Astrocyte (in vitro differentiated cells and primary cell): ENCODE measurements at regions not wholly inside any gene's neighbourhood (a gene's known extent, or its start where the extent isn't known, plus 50 kb on each side); places are given as distances from the start of the nearest gene placed in this dataset.

ENCODE experiments used
- EZH2 ChIP-seq: IDR thresholded peaks from 2 replicates; pipeline ENCODE4 v1.6.1; 2012; ENCODE audit warnings: mild to moderate bottlenecking, low read length, inconsistent platforms; ENCODE audit not compliant: insufficient read depth
- TF ChIP-seq, protein P1 (sequence below): IDR thresholded peaks from 2 replicates; pipeline ENCODE4 v1.5.1; 2011; ENCODE audit warnings: low read depth, mild to moderate bottlenecking, inconsistent platforms, low read length, moderate library complexity; ENCODE audit not compliant: insufficient read depth

DNA sequence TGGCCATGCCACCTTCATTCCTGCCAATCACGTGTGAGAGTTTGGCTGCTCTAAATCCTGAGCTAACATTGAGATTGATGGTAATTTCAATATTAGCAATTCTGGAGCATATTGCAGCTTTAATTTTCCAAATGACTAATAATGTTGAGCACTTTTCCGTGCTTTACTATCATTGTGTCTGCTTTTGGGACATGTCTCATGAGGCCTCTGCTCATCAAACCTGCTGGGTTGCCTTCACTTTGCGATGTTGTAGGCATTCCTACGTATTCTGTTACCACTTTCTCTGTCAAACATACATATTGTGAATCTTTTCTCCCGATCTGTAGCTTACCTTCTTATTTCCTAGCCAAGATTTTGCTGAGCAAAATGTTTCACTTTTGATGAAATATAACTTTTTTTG is 466.6 kb downstream of the GALR1 start:
- TF ChIP-seq, protein P1, sequence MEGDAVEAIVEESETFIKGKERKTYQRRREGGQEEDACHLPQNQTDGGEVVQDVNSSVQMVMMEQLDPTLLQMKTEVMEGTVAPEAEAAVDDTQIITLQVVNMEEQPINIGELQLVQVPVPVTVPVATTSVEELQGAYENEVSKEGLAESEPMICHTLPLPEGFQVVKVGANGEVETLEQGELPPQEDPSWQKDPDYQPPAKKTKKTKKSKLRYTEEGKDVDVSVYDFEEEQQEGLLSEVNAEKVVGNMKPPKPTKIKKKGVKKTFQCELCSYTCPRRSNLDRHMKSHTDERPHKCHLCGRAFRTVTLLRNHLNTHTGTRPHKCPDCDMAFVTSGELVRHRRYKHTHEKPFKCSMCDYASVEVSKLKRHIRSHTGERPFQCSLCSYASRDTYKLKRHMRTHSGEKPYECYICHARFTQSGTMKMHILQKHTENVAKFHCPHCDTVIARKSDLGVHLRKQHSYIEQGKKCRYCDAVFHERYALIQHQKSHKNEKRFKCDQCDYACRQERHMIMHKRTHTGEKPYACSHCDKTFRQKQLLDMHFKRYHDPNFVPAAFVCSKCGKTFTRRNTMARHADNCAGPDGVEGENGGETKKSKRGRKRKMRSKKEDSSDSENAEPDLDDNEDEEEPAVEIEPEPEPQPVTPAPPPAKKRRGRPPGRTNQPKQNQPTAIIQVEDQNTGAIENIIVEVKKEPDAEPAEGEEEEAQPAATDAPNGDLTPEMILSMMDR: no peak
- TF ChIP-seq EZH2: no peak
